ENCODE measurements at regions not wholly inside any gene's neighbourhood (a gene's known extent, or its start where the extent isn't known, plus 50 kb on each side); places are given as distances from the start of the nearest gene placed in this dataset.

- Histone ChIP-seq H3K27me3 (ENCODE audit: control insufficient read depth, insufficient read depth, low read length) (peaks cover 44% of the 10 kb centered on the region), H4K8ac (ENCODE audit: low read depth in 2 of 2, low read length in 2 of 2) (no peak overlapping the region), H3K4me2 (ENCODE audit: low read depth, low read length) (no peak overlapping the region), H3K14ac (replicated peaks; ENCODE audit: low read depth, low read length) (no peak overlapping the region), H3K79me1 (ENCODE audit: low read depth in 1 of 2, low read length in 2 of 2) (no peaks in the 10 kb centered on the region), H4K20me1 (ENCODE audit: insufficient read depth, low read length) (no peaks in the 10 kb centered on the region), H2BK15ac (ENCODE audit: low read depth, low read length) (no peak overlapping the region), H3K56ac (ENCODE audit: extremely low read depth, insufficient read depth, low read length) (no peak overlapping the region), H2BK120ac (ENCODE audit: low read depth, low read length) (no peak overlapping the region), H2BK20ac (ENCODE audit: low read depth, low read length) (no peak overlapping the region), H3K4ac (ENCODE audit: low read depth, low read length) (no peak overlapping the region), H3K9me3 (ENCODE audit: control insufficient read depth, insufficient read depth, low read length) (0 out of 2 replicates have a peak, but pooled peaks cover 2% of the 10 kb centered on the region), H2AK9ac (replicated peaks; ENCODE audit: low read depth, low read length, poor library complexity) (no peak overlapping the region), H4K5ac (ENCODE audit: low read depth, low read length) (no peak overlapping the region), H3K9ac (ENCODE audit: low read depth, low read length) (no peak overlapping the region), H3K36me3 (ENCODE audit: control insufficient read depth, insufficient read depth, low read length) (no peaks in the 10 kb centered on the region), H4K91ac (ENCODE audit: insufficient read depth, low read depth, low read length) (no peak overlapping the region), H3K9me1 (ENCODE audit: insufficient read depth, low read length) (no peaks in the 10 kb centered on the region), H3K27ac (ENCODE audit: insufficient read depth, low read length) (no peak overlapping the region), H3K4me1 (ENCODE audit: control insufficient read depth, insufficient read depth, low read length) (no peaks in the 10 kb centered on the region), H2AK5ac (ENCODE audit: low read depth, low read length) (no peak overlapping the region), H3K23ac (ENCODE audit: low read depth, low read length) (no peak overlapping the region), H2AFZ (replicated peaks; ENCODE audit: low read length, poor library complexity) (no peak overlapping the region), H3K18ac (ENCODE audit: low read depth, low read length) (no peak overlapping the region), H2BK5ac (ENCODE audit: low read depth, low read length, poor library complexity, severe bottlenecking) (no peak overlapping the region), H3K4me3 (ENCODE audit: insufficient read depth, low read depth, low read length) (no peak overlapping the region)
- TF ChIP-seq, protein P1, sequence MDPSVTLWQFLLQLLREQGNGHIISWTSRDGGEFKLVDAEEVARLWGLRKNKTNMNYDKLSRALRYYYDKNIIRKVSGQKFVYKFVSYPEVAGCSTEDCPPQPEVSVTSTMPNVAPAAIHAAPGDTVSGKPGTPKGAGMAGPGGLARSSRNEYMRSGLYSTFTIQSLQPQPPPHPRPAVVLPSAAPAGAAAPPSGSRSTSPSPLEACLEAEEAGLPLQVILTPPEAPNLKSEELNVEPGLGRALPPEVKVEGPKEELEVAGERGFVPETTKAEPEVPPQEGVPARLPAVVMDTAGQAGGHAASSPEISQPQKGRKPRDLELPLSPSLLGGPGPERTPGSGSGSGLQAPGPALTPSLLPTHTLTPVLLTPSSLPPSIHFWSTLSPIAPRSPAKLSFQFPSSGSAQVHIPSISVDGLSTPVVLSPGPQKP (IDR thresholded peaks at IDR 0.05; ENCODE audit: borderline replicate concordance, low read depth, low read length), result no peak
- no peak for TF ChIP-seq MAFK (IDR thresholded peaks at IDR 0.05; ENCODE audit: low read depth, low read length)
- no peak for TF ChIP-seq SMC3 (IDR thresholded peaks at IDR 0.05; ENCODE audit: low read depth, low read length)
- TF ChIP-seq NFE2L2 (IDR thresholded peaks at IDR 0.05; ENCODE audit: low read depth, low read length), result no peak
- TF ChIP-seq RAD21 (IDR thresholded peaks at IDR 0.05; ENCODE audit: low read length), result no peak
- no peak for TF ChIP-seq FOS (IDR thresholded peaks at IDR 0.05; ENCODE audit: low read depth, low read length)
- no peak for TF ChIP-seq RCOR1 (IDR thresholded peaks at IDR 0.05; ENCODE audit: insufficient replicate concordance, low read length)
- no peak for TF ChIP-seq BHLHE40 (IDR thresholded peaks at IDR 0.05; ENCODE audit: low read depth, low read length)
- no peak for TF ChIP-seq MXI1 (IDR thresholded peaks at IDR 0.05; ENCODE audit: borderline replicate concordance, low read depth, low read length)
- TF ChIP-seq CEBPB (IDR thresholded peaks at IDR 0.05; ENCODE audit: low read depth, low read length), result no peak
- TF ChIP-seq USF2 (IDR thresholded peaks at IDR 0.05; ENCODE audit: low read depth, low read length), result no peak
- no peak for TF ChIP-seq RFX5 (IDR thresholded peaks at IDR 0.05; ENCODE audit: low read depth, low read length)
- TF ChIP-seq MAZ (IDR thresholded peaks at IDR 0.05; ENCODE audit: borderline replicate concordance, low read depth, low read length), result no peak
- TF ChIP-seq CHD1 (IDR thresholded peaks at IDR 0.05; ENCODE audit: low read depth, low read length), result no peak
- no TSS peak for BruUV-seq (replicated peaks)
- POLR2A ChIA-PET (ENCODE audit: unreplicated experiment), result no interaction called here
- intact Hi-C loops (cut with micrococcal nuclease) (no loop called here), in situ Hi-C loops (cut with MboI; ENCODE audit: low sequenced_read_pairs) (no loop called here), dilution Hi-C loops (cut with HindIII; ENCODE audit: low sequenced_read_pairs, unreplicated experiment) (no loop called here)
- CTCF ChIA-PET, result no interaction called here
- DNase-seq, result no peak
- no peak for ATAC-seq (ENCODE audit: low read depth)
- WGBS, 2 experiments (ENCODE audit: extremely low coverage in 2 of 2, insufficient read length in 1 of 2), result no CpG with 5 or more reads among the region's 7 CpGs
Measured at GRCh38 chr9:113781896-113782295, 94.2 kb upstream of the ZNF618 start.

All from IMR-90 (cell line).